Glutamatergic neuron (in vitro differentiated cells): ENCODE measurements at regions not wholly inside any gene's neighbourhood (a gene's known extent, or its start where the extent isn't known, plus 50 kb on each side); places are given as distances from the start of the nearest gene placed in this dataset.
"Not testable (repeated sequence)": the region's sequence is repeated elsewhere in the genome, so short reads cannot be mapped to it uniquely, and the experiment has no call there.

Experiments used
- DNase-seq: peaks from one replicate; pipeline ENCODE4 v3.0.0; 2022
- H3K27ac Mint-ChIP-seq: one replicate; pipeline ENCODE4 v1.8.0; 2020; ENCODE audit warnings: mild to moderate bottlenecking, mixed read lengths, inconsistent platforms; ENCODE audit not compliant: unreplicated experiment
- H3K27me3 Mint-ChIP-seq: one replicate; pipeline ENCODE4 v1.8.0; 2020; ENCODE audit warnings: mild to moderate bottlenecking, moderate library complexity, mixed read lengths, inconsistent platforms; ENCODE audit not compliant: unreplicated experiment
- H3K36me3 Mint-ChIP-seq: one replicate; pipeline ENCODE4 v1.8.0; 2020; ENCODE audit warnings: mild to moderate bottlenecking, mixed read lengths, inconsistent platforms; ENCODE audit not compliant: unreplicated experiment
- H3K4me1 Mint-ChIP-seq: one replicate; pipeline ENCODE4 v1.8.0; 2020; ENCODE audit warnings: mild to moderate bottlenecking, low read depth, mixed read lengths, inconsistent platforms; ENCODE audit not compliant: unreplicated experiment
- H3K4me3 Mint-ChIP-seq: one replicate; pipeline ENCODE4 v1.8.0; 2020; ENCODE audit warnings: mild to moderate bottlenecking, mixed read lengths, inconsistent platforms; ENCODE audit not compliant: unreplicated experiment
- H3K9me3 Mint-ChIP-seq: one replicate; pipeline ENCODE4 v1.8.0; 2020; ENCODE audit warnings: mild to moderate bottlenecking, moderate library complexity, mixed read lengths, inconsistent platforms; ENCODE audit not compliant: unreplicated experiment
- CTCF ChIP-seq: fragments of 200-600 bp; sonication (generic); IDR thresholded peaks from one replicate; pipeline ENCODE4 v1.5.0; 2021; ENCODE audit not compliant: partially characterized antibody, unreplicated experiment

- Mint-ChIP-seq H3K4me3 (no peak overlapping the region), H3K36me3 (no peaks in the 10 kb centered on the region), H3K27me3 (no peaks in the 10 kb centered on the region), H3K9me3 (no peaks in the 10 kb centered on the region), H3K4me1 (no peaks in the 10 kb centered on the region), H3K27ac (no peak overlapping the region)
- DNase-seq, result no peak
- TF ChIP-seq CTCF, result no peak
These were observed 164.8 kb upstream of the JUN start for GRCh38 chr1:58948671-58949070.

- no peak overlapping the region for H3K27ac Mint-ChIP-seq
- H3K4me3 Mint-ChIP-seq, result no peak overlapping the region
These were observed 165.8 kb upstream of the JUN start for GRCh38 chr1:58949551-58950220.

GRCh38 chr1:58950897-58951296, 167.1 kb upstream of the JUN start:
- Mint-ChIP-seq H3K36me3 (peaks cover 6% of the 10 kb centered on the region), H3K4me1 (no peaks in the 10 kb centered on the region), H3K4me3 (no peak overlapping the region), H3K9me3 (peaks cover 1% of the 10 kb centered on the region), H3K27ac (no peak overlapping the region), H3K27me3 (no peaks in the 10 kb centered on the region)
- TF ChIP-seq CTCF, result no peak
- no peak for DNase-seq

More at GRCh38 chr1:58949551-58950220, 165.8 kb upstream of the JUN start:
- Mint-ChIP-seq H3K4me1 (no peaks in the 10 kb centered on the region), H3K27me3 (no peaks in the 10 kb centered on the region), H3K9me3 (peaks cover 1% of the 10 kb centered on the region), H3K36me3 (no peaks in the 10 kb centered on the region)
- no peak for DNase-seq
- no peak for TF ChIP-seq CTCF

- H3K4me1 Mint-ChIP-seq, H3K4me3 Mint-ChIP-seq, DNase-seq, H3K27ac Mint-ChIP-seq, H3K9me3 Mint-ChIP-seq, H3K27me3 Mint-ChIP-seq: not testable (repeated sequence)
- H3K36me3 Mint-ChIP-seq, result peaks cover 15% of the 10 kb centered on the region
These were observed 170.1 kb upstream of the JUN start for GRCh38 chr1:58953951-58954350.

GRCh38 chr1:58963287-58963686, 179.4 kb upstream of the JUN start:
- DNase-seq, H3K4me3 Mint-ChIP-seq, H3K4me1 Mint-ChIP-seq, H3K27ac Mint-ChIP-seq, H3K27me3 Mint-ChIP-seq, H3K9me3 Mint-ChIP-seq: not testable (repeated sequence)
- peaks cover 11% of the 10 kb centered on the region for H3K36me3 Mint-ChIP-seq

GRCh38 chr1:58964428-58964827, 180.6 kb upstream of the JUN start:
- TF ChIP-seq CTCF, result no peak
- Mint-ChIP-seq H3K27me3 (peaks cover 1% of the 10 kb centered on the region), H3K27ac (no peak overlapping the region), H3K36me3 (peaks cover 11% of the 10 kb centered on the region), H3K4me1 (no peaks in the 10 kb centered on the region), H3K9me3 (peaks cover 2% of the 10 kb centered on the region), H3K4me3 (no peak overlapping the region)
- no peak for DNase-seq
